ENCODE measurements at regions not wholly inside any gene's neighbourhood (a gene's known extent, or its start where the extent isn't known, plus 50 kb on each side); places are given as distances from the start of the nearest gene placed in this dataset.

DNA sequence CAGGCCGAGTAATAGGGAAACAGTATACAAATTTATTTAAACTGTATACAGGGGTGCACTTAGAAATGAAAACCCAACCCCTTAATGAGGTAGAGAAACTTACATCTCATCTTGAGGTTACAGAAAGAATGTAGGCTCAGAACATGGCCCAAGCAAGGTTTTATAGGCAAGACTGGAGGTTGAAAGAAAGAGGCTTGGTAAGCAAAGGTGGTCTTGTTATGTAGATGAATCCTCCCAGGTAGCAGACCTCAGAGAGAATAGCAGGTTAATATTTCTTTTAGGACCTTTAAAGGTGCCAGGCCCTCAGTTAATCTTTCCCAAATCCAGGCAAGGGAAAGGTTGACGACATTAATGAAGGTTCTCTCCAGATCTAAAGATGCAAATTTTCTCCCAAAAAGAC lies 1466.8 kb upstream of the PRR20A start:
- H3K36me3 ChIP-seq = no peaks in the 10 kb centered on the region
- no peak overlapping the region for H3K27ac ChIP-seq
- whole genome bisulfite sequencing = 87% methylated on average over 2 of the region's 2 CpGs
- H3K9me3 ChIP-seq = no peaks in the 10 kb centered on the region
- H3K27me3 ChIP-seq = no peaks in the 10 kb centered on the region
- TF ChIP-seq EP300 (IDR thresholded peaks at IDR 0.05) (no peak), POLR2A (IDR thresholded peaks at IDR 0.05) (no peak), POLR2AphosphoS5 (IDR thresholded peaks at IDR 0.05) (no peak)
- TF ChIP-seq, protein P1, sequence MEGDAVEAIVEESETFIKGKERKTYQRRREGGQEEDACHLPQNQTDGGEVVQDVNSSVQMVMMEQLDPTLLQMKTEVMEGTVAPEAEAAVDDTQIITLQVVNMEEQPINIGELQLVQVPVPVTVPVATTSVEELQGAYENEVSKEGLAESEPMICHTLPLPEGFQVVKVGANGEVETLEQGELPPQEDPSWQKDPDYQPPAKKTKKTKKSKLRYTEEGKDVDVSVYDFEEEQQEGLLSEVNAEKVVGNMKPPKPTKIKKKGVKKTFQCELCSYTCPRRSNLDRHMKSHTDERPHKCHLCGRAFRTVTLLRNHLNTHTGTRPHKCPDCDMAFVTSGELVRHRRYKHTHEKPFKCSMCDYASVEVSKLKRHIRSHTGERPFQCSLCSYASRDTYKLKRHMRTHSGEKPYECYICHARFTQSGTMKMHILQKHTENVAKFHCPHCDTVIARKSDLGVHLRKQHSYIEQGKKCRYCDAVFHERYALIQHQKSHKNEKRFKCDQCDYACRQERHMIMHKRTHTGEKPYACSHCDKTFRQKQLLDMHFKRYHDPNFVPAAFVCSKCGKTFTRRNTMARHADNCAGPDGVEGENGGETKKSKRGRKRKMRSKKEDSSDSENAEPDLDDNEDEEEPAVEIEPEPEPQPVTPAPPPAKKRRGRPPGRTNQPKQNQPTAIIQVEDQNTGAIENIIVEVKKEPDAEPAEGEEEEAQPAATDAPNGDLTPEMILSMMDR (IDR thresholded peaks at IDR 0.05) = no peak
- H3K4me3 ChIP-seq = no peak overlapping the region
- no peaks in the 10 kb centered on the region for H3K4me1 ChIP-seq
- no peak for DNase-seq (ENCODE audit: low spot score in 2 of 2)

DNA sequence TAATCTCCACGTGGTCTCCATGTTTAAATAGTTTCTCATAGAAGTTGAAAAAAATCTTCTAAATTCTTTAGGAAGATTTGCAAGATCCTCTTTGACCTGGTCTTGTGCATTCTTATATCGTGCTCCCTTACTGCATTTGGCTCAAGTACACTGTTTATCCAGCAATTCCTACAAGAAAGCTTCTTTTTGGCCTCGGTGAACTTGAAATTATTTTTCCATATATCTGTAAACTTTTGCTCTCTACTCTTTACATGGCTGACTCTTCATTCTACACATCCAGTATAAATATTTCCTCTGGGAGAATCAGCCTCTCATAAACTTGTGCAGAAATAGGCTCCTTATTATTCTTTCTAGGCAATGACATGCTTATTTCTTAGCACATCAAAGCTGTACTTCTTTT lies 1457.9 kb upstream of the PRR20A start:
- H3K4me1 ChIP-seq = no peaks in the 10 kb centered on the region
- no peak overlapping the region for H3K4me3 ChIP-seq
- no peak overlapping the region for H3K27ac ChIP-seq
- H3K9me3 ChIP-seq = no peaks in the 10 kb centered on the region
- no peak for TF ChIP-seq EP300 (IDR thresholded peaks at IDR 0.05)
- TF ChIP-seq POLR2AphosphoS5 (IDR thresholded peaks at IDR 0.05) = no peak
- TF ChIP-seq, protein P1 (IDR thresholded peaks at IDR 0.05) = no peak
- no peak for TF ChIP-seq POLR2A (IDR thresholded peaks at IDR 0.05)
- DNase-seq (ENCODE audit: low spot score in 2 of 2) = no peak
- no peaks in the 10 kb centered on the region for H3K36me3 ChIP-seq
- 77% methylated on average over 3 of the region's 3 CpGs for WGBS
- H3K27me3 ChIP-seq = no peaks in the 10 kb centered on the region

DNA sequence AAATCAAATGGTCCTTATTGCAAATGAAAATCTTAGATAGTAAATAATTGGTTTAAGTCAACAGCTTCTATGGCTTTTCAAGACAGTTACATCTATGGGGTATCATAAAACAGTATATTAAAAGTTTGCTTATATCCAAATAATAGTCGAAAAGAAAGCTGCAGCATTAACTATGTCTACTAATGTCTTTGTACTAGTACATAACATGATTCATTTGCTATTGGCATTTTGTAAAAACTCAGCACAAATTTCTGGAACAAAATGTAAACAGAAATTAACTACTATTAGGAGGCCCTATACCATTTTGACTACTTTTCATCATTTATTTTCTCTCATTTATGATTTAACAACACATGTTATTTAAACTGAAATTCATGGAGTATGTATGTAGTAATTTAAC lies 1435.2 kb upstream of the PRR20A start:
- no peak overlapping the region for H3K4me3 ChIP-seq
- no peaks in the 10 kb centered on the region for H3K36me3 ChIP-seq
- TF ChIP-seq, protein P1 (IDR thresholded peaks at IDR 0.05) = no peak
- no peak for TF ChIP-seq EP300 (IDR thresholded peaks at IDR 0.05)
- TF ChIP-seq POLR2A (IDR thresholded peaks at IDR 0.05) = no peak
- no peak for TF ChIP-seq POLR2AphosphoS5 (IDR thresholded peaks at IDR 0.05)
- WGBS = 82% methylated on average over 1 of the region's 1 CpG
- no peaks in the 10 kb centered on the region for H3K9me3 ChIP-seq
- H3K27ac ChIP-seq = no peak overlapping the region
- no peaks in the 10 kb centered on the region for H3K4me1 ChIP-seq
- no peak for DNase-seq (ENCODE audit: low spot score in 2 of 2)
- no peaks in the 10 kb centered on the region for H3K27me3 ChIP-seq

DNA sequence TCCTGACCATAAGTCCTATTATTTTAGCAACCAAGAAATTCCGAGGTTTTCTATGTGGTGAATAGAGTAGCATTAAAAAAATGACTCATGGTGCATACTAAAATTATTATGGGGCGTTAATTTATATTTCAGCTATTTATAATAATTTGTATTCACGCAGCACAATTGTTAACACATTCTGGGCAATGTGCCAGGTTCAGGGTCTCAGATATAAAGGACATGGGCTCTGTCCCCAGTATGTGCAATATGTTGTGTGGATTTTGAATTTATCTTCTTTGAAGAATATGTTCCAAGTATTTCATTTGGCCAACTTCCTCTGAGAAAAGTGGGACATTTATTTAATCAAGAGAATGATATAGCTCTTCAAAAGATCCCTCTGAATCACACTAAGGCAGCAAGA lies 1434.7 kb upstream of the PRR20A start:
- Histone ChIP-seq H3K4me1 (no peaks in the 10 kb centered on the region), H3K27me3 (no peaks in the 10 kb centered on the region), H3K27ac (no peak overlapping the region), H3K36me3 (no peaks in the 10 kb centered on the region), H3K4me3 (no peak overlapping the region), H3K9me3 (no peaks in the 10 kb centered on the region)
- no peak for DNase-seq (ENCODE audit: low spot score in 2 of 2)
- WGBS = 52% methylated on average over 3 of the region's 3 CpGs
- TF ChIP-seq POLR2AphosphoS5 (IDR thresholded peaks at IDR 0.05) (no peak), POLR2A (IDR thresholded peaks at IDR 0.05) (no peak), EP300 (IDR thresholded peaks at IDR 0.05) (no peak)
- TF ChIP-seq, protein P1 (IDR thresholded peaks at IDR 0.05) = no peak

DNA sequence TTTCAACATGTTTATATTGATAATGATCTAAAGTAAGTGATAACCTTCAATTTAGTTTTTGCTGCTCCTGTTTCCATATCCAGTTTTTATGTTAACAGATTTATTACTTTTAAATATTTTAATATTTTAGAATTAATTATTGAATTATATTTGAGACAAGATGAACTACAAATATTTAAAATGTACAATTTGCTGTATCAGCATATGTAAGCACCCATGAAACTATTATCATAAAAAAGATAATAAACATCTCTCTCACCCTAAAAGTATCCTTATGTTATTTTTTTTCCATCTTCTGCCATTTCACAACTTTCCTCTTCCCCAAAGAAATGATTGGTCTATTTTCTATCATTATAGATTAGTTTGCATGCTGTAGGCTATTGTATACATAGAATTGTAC lies 1426.6 kb upstream of the PRR20A start:
- no peak for DNase-seq (ENCODE audit: low spot score in 2 of 2)
- TF ChIP-seq, protein P1 (IDR thresholded peaks at IDR 0.05) = no peak
- TF ChIP-seq EP300 (IDR thresholded peaks at IDR 0.05) = no peak
- no peak for TF ChIP-seq POLR2AphosphoS5 (IDR thresholded peaks at IDR 0.05)
- no peak for TF ChIP-seq POLR2A (IDR thresholded peaks at IDR 0.05)
- Histone ChIP-seq H3K9me3 (no peaks in the 10 kb centered on the region), H3K36me3 (no peaks in the 10 kb centered on the region), H3K27me3 (no peaks in the 10 kb centered on the region), H3K4me1 (no peaks in the 10 kb centered on the region), H3K27ac (no peak overlapping the region), H3K4me3 (no peak overlapping the region)

All from suprapubic skin (tissue), 4 donors.